HAP-1 (cell line): ENCODE measurements at regions not wholly inside any gene's neighbourhood (a gene's known extent, or its start where the extent isn't known, plus 50 kb on each side); places are given as distances from the start of the nearest gene placed in this dataset.
"Not testable (repeated sequence)": the region's sequence is repeated elsewhere in the genome, so short reads cannot be mapped to it uniquely, and the experiment has no call there.

Experiments
- DNase-seq, 2 experiments: peaks; one replicate each; pipeline ENCODE4 v3.0.0-alpha.2; 2016 to 2020; ENCODE audit warnings: low spot score in 2 of 2
- H3K27me3 ChIP-seq: fragments of 250-450 bp; sonication (Bioruptor Pico); 2 replicates; pipeline ENCODE4 v1.5.1; 2020; ENCODE audit warnings: low read depth, mild to moderate bottlenecking, moderate library complexity
- H3K36me3 ChIP-seq: fragments of 250-450 bp; sonication (Bioruptor Pico); replicated peaks from 2 replicates; pipeline ENCODE4 v1.5.1; 2020; ENCODE audit warnings: mild to moderate bottlenecking
- H3K4me1 ChIP-seq: fragments of 250-450 bp; sonication (Bioruptor Pico); 2 replicates; pipeline ENCODE4 v1.5.1; 2020; ENCODE audit warnings: mild to moderate bottlenecking
- H3K4me3 ChIP-seq: fragments of 250-450 bp; sonication (Bioruptor Pico); 2 replicates; pipeline ENCODE4 v1.5.1; 2020; ENCODE audit warnings: mild to moderate bottlenecking, moderate library complexity
- H3K9me3 ChIP-seq: fragments of 250-450 bp; sonication (Bioruptor Pico); 2 replicates; pipeline ENCODE4 v1.5.1; 2020; ENCODE audit warnings: mild to moderate bottlenecking, moderate library complexity
- in situ Hi-C: fragments of 300-500 bp; cut with MboI; formaldehyde crosslinking; loops from 3 replicates; pipeline ENCODE4 v1.14.3; 2020; ENCODE audit warnings: low sequenced_read_pairs, inconsistent platforms, mixed read lengths

DNA sequence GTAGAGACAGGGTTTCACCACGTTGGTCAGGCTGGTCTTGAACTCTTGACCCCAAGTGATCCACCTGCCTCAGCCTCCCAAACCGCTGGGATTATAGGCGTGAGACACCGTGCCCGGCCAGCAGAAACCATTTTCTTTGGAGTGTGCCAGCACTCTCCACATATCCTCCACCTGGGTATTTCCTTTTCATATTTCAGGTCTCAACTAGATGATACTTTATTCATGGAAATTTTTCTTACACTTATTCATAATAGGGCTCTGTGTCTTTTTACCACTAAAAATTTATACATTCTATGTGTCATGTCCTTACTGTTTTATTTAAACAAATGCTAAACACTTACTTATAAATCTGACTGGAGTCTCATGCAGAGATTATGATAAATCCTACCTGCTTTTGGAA is 305.9 kb downstream of the PCDH20 start:
- Histone ChIP-seq H3K4me3 (no peak overlapping the region), H3K9me3 (no peaks in the 10 kb centered on the region), H3K36me3 (no peaks in the 10 kb centered on the region), H3K27me3 (no peaks in the 10 kb centered on the region), H3K4me1 (no peaks in the 10 kb centered on the region)
- in situ Hi-C loops = no loop called here
- no peak for DNase-seq

DNA sequence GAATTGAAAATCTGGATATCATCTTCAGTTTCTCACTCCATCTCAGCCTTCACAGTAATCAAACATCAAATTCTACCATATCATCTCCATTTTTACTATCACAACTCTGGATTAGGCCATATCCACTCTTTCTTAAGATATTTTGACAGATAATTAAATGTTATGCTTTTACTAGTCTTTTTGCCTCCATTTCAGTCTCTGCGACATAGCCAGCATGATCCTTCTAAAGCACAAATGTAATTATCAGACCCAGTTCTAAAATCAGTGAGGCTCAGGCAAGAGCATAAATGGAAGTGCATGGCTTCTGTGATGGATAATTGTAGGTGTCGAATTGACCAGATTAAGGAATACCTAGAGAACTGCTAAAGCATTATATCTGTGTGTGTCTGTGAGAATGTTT is 307.7 kb downstream of the PCDH20 start:
- in situ Hi-C loops = no loop called here
- no peaks in the 10 kb centered on the region for H3K36me3 ChIP-seq
- H3K4me1 ChIP-seq = no peaks in the 10 kb centered on the region
- no peaks in the 10 kb centered on the region for H3K27me3 ChIP-seq
- H3K4me3 ChIP-seq = no peak overlapping the region
- no peaks in the 10 kb centered on the region for H3K9me3 ChIP-seq
- DNase-seq = no peak

DNA sequence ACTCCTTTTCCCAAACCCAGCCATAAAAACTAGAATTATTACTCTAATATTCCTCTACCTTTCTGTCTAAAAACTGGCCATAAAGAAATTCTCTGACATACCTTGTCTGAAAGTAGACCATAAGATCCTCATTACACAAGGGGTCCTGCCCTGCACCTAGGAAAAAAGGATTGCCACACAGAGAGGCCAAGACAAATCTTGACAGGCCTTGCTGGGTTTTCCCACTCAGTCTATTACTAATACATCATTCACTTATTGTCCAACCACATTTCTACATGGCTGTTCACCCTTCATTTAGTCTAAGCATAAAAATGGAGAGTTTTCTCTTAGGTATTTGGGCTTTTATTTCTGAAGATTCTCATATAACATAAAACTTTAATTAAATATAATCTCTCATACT is 319.8 kb downstream of the PCDH20 start:
- no peaks in the 10 kb centered on the region for H3K9me3 ChIP-seq
- in situ Hi-C loops = no loop called here
- H3K36me3 ChIP-seq = no peaks in the 10 kb centered on the region
- no peak for DNase-seq
- no peak overlapping the region for H3K4me3 ChIP-seq
- no peaks in the 10 kb centered on the region for H3K4me1 ChIP-seq
- H3K27me3 ChIP-seq = no peaks in the 10 kb centered on the region

DNA sequence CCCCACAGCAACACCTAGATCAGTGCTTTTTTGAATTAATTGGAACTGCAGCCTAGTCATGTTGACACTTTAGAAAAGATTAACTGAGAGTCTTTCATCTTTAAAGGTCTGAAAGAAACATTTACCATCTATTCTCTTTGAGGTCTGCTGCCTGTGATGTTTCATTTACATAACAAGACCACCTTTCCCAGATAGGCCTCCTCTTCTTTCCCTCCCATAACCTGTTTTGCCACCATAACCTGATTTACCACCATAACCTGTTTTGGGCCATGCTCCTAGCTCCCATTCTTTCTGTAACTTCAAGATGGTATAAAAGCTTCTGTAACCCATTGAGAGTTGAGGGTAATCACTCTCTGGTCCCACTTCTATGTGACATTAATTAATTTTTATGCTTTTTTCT is 320.8 kb downstream of the PCDH20 start:
- Histone ChIP-seq H3K27me3 (no peaks in the 10 kb centered on the region), H3K4me3 (no peak overlapping the region), H3K36me3 (no peaks in the 10 kb centered on the region), H3K9me3 (no peaks in the 10 kb centered on the region), H3K4me1 (no peaks in the 10 kb centered on the region)
- DNase-seq = no peak
- in situ Hi-C loops = no loop called here

DNA sequence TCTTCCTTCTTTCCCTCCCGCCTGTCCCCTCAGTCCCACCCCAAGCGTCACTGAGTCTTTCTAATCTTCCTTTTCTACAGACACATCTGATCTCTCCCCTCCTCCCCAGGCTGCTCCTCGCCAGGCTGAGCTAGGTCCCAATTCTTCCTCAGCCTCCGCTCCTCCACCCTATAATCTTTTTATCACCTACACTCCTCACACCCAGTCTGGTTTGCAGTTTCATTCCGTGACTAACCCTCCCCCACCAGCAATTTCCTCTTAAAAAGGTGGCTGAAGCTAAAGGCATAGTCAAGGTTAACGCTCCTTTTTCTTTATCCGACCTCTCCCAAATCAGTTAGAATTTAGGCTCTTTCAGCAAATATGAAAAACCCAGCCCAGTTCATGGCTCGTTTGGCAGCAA is 325.8 kb downstream of the PCDH20 start:
- H3K36me3 ChIP-seq, H3K9me3 ChIP-seq, H3K4me1 ChIP-seq, H3K4me3 ChIP-seq, in situ Hi-C loops, H3K27me3 ChIP-seq, DNase-seq: not testable (repeated sequence)

DNA sequence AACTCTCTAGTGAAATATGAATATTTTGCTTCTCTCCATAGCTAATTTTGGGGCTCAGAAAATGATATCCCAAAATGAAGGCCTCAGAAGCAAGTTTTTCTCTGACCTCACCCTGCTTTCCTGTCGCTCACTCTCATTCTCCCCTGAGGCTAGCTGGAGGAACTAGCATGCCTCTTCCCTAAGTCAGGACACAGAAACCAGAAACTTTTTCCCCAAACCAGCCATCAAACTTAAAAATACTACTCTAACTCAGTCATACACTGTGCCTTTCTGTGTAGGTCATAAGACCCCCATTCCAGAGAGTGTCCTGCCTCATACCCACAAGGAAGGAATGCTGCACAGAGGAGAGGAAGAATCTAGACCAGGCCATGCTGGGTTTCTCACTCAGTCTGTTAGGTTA is 329.6 kb downstream of the PCDH20 start:
- H3K4me1 ChIP-seq = peaks cover 15% of the 10 kb centered on the region
- no peaks in the 10 kb centered on the region for H3K9me3 ChIP-seq
- in situ Hi-C loops = no loop called here
- DNase-seq = no peak
- H3K27me3 ChIP-seq = no peaks in the 10 kb centered on the region
- H3K36me3 ChIP-seq = no peaks in the 10 kb centered on the region
- H3K4me3 ChIP-seq = no peak overlapping the region

DNA sequence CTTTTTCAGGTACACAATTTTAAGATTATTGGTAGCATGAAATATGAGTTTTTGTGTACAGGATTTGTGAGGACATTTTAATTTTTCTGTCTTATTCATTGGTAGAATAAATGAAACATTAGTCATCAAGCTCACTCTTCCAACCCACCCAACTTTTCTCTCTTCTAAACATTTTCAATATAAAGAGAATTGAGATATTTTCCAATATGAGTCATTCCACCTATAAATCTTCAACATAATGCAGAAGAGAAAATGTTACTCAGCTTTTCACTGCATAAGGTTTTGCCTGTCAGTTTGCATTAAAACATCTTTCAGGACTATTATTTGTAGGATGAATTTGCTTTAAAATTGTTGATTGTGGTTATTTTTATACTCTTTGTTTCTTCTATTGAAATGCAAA is 330.7 kb downstream of the PCDH20 start:
- in situ Hi-C loops = no loop called here
- no peak overlapping the region for H3K4me3 ChIP-seq
- no peaks in the 10 kb centered on the region for H3K9me3 ChIP-seq
- peak in 1 of 2 experiments; percentile 81 for DNase-seq
- peaks cover 15% of the 10 kb centered on the region for H3K4me1 ChIP-seq
- H3K27me3 ChIP-seq = no peaks in the 10 kb centered on the region
- H3K36me3 ChIP-seq = no peaks in the 10 kb centered on the region

DNA sequence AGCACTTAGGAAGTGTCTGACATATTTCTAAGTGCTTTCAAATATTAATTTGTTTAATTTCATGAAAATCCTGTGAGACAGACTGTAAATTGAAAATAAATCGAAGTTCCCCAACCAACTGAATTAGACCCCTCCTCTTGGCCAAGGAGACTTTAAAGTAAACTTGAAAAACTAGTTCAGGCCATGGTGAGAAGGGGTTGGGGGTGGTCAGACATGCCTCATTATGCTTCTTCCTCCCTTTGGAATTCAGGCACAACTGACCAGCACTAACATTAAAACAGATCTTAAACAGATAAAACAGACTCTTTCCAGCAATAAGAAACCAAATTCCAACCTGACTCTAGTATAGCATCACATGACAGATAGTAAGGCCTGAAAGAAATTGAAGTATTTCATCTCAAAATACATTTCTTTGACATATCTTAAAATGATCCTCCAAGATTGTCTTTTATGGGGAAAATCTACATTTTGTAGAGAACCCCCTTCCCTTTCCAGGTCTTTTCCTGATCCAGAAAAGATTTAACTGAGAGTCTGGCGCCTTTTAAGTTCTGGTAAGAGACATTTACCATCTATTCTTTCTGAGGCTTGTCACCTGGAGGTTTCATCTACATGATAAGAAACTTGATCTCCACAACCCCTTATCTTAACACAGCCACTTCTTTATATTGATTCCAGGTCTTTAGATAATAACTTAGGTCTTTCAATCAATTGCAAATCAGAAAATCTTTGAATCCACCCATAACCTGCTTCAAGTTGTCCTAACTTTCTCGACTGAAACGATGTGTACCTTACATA is 336.5 kb downstream of the PCDH20 start:
- DNase-seq = no peak
- Histone ChIP-seq H3K4me1 (0 out of 2 replicates have a peak, but pooled peaks cover 2% of the 10 kb centered on the region), H3K9me3 (no peaks in the 10 kb centered on the region), H3K4me3 (no peak overlapping the region), H3K27me3 (no peaks in the 10 kb centered on the region), H3K36me3 (no peaks in the 10 kb centered on the region)
- in situ Hi-C loops = no loop called here

DNA sequence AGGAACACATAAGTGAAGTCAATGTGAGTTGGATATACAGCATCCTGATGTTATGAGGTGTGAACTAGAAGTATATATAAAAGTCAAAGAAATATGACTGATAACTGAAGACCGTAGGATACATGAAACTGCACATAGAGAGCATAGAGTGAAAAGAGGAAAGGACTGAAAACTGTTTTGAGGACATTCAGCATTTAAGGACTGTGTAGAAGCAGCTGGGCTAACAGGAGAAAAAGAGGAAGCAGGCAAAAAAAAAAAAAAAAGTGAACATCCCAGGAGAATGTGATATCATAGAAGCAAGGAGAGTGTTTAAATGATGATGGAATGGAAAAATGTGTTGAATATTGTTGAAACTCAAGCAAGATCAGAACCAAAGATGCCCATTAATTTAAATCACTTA is 363.5 kb downstream of the PCDH20 start:
- no peaks in the 10 kb centered on the region for H3K9me3 ChIP-seq
- DNase-seq = no peak
- no peak overlapping the region for H3K4me3 ChIP-seq
- no peaks in the 10 kb centered on the region for H3K27me3 ChIP-seq
- no peaks in the 10 kb centered on the region for H3K36me3 ChIP-seq
- in situ Hi-C loops = no loop called here
- no peaks in the 10 kb centered on the region; the same call in 1 of the 2 replicates for H3K4me1 ChIP-seq

DNA sequence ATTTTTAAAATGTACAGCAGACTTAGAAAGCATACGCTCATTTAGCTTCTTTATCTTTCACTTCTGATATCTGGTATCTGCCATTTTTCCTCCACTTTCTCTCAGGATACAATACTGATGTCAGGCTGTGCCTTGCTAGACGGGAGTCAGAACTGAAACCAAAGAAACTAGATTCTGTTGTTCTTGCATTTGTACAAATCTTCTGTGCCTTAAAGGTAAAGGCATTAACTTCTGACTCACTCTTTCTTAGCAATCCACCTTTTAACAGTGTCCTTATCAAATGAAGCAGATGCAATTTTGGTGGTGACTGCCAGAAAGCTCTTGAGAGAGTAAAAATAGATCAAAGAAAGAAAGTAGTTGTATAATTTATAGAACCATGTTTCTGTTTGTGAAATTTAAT is 370.4 kb downstream of the PCDH20 start:
- Histone ChIP-seq H3K4me1 (peaks cover 9% of the 10 kb centered on the region), H3K36me3 (no peaks in the 10 kb centered on the region), H3K27me3 (no peaks in the 10 kb centered on the region), H3K9me3 (no peaks in the 10 kb centered on the region), H3K4me3 (no peak overlapping the region)
- DNase-seq = no peak
- in situ Hi-C loops = no loop called here

DNA sequence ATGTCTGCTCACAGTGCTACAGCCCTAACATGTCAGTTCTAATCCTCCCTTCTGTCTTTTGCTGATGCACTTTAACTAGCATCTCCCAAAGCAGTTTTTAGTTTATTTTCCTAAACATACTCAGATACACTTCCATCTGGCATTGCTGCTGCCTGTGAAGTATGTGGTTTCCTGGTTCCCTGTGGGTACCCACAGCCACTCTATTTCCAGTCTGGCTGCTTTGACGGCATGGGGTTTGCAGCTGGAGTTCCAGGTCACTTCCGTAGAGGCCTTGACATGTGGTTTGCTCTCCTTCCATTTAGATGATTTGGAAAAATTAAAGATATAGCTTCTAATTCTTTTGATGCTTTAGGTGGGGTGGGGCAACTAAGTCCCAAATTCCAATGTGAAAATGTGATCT is 375.5 kb downstream of the PCDH20 start:
- H3K4me1 ChIP-seq = peaks cover 9% of the 10 kb centered on the region
- H3K4me3 ChIP-seq = no peak overlapping the region
- no peaks in the 10 kb centered on the region for H3K9me3 ChIP-seq
- H3K27me3 ChIP-seq = no peaks in the 10 kb centered on the region
- H3K36me3 ChIP-seq = no peaks in the 10 kb centered on the region
- in situ Hi-C loops = no loop called here
- no peak for DNase-seq

DNA sequence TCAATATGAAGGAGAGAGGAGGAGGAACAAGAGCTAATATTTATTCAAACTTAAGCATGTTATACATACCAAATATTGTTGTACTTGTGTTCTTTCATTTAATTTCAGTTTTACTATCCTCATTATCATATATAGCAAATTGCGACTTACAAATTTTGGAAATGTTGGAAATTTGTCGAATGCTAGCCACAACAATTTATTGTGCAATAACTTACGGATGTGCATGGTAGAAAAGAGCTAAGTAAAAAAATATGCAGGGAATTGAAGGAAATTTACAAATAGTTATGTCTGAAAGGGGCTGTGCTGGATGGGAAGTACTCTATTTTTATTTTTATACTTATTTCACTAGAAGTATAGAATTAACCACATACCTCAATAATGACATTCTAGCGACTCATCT is 376.3 kb downstream of the PCDH20 start:
- Histone ChIP-seq H3K4me3 (no peak overlapping the region), H3K36me3 (no peaks in the 10 kb centered on the region), H3K9me3 (no peaks in the 10 kb centered on the region), H3K4me1 (peaks cover 6% of the 10 kb centered on the region), H3K27me3 (no peaks in the 10 kb centered on the region)
- in situ Hi-C loops = no loop called here
- no peak for DNase-seq

DNA sequence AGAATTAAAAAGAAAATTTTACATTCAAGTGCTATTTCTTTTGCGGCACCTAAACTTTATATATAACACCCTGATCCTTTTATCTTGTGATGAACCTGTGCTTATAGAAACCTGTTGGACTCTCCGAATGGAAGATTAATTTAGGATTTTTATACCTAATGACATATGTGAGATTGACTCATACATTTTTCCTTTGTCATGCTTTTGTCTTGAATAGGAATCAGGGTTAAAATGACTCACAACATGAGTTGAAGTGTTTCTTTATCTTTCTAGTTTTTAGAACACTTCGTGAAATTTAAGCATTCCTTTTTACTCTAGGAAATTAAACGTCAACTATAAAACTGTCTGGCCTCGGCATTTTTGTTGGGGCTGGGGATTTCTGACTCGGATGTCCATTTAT is 378.9 kb downstream of the PCDH20 start:
- no peak overlapping the region for H3K4me3 ChIP-seq
- in situ Hi-C loops = no loop called here
- H3K4me1 ChIP-seq = no peaks in the 10 kb centered on the region
- DNase-seq = no peak
- H3K9me3 ChIP-seq = no peaks in the 10 kb centered on the region
- H3K27me3 ChIP-seq = no peaks in the 10 kb centered on the region
- no peaks in the 10 kb centered on the region for H3K36me3 ChIP-seq

DNA sequence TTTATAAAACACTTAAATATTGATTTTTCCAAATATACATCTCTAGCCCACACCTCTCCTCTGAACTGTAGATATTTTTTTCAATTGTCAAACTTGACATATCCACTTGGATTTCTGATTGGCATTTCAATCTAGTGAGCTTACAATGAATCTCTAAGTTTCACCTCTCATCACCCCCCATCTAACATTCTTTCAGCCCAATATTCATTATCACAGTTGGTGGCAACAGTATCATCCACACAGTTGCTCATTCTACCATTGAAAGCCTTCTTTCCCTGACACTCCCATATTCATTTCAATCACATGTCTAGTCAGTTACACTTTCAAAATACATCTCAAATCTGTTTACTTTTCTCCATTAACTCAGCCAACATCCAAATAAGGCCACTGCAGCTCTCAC is 385.2 kb downstream of the PCDH20 start:
- no peaks in the 10 kb centered on the region for H3K4me1 ChIP-seq
- no peaks in the 10 kb centered on the region for H3K9me3 ChIP-seq
- no peak overlapping the region for H3K4me3 ChIP-seq
- no peaks in the 10 kb centered on the region for H3K36me3 ChIP-seq
- no peaks in the 10 kb centered on the region for H3K27me3 ChIP-seq
- in situ Hi-C loops = no loop called here
- no peak for DNase-seq

DNA sequence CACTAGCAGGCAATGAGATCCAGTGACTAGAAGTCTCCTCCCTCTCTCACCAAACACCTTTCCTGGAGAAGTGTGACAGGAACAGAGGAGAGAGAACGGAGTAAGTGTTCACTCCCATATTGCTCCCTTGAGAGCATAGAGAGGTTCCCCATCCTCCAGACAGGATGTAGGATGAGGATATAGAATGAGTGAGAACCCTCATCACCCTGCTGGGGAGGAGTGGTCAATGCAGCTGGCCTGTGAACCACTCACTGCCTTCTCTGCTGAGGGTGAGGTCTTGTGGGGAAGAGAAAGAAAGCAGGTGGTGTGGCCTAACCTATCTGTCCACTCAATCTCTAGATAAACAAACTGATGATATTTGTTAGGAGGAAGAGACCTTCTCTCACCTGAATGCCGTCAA is 386.6 kb downstream of the PCDH20 start:
- DNase-seq = peak in 1 of 2 experiments; percentile 17
- Histone ChIP-seq H3K9me3 (no peaks in the 10 kb centered on the region), H3K4me1 (no peaks in the 10 kb centered on the region), H3K4me3 (no peak overlapping the region), H3K27me3 (no peaks in the 10 kb centered on the region), H3K36me3 (no peaks in the 10 kb centered on the region)
- in situ Hi-C loops = no loop called here
